ENCODE measurements at regions not wholly inside any gene's neighbourhood (a gene's known extent, or its start where the extent isn't known, plus 50 kb on each side); places are given as distances from the start of the nearest gene placed in this dataset.
"Not testable (repeated sequence)": the region's sequence is repeated elsewhere in the genome, so short reads cannot be mapped to it uniquely, and the experiment has no call there.

DNA sequence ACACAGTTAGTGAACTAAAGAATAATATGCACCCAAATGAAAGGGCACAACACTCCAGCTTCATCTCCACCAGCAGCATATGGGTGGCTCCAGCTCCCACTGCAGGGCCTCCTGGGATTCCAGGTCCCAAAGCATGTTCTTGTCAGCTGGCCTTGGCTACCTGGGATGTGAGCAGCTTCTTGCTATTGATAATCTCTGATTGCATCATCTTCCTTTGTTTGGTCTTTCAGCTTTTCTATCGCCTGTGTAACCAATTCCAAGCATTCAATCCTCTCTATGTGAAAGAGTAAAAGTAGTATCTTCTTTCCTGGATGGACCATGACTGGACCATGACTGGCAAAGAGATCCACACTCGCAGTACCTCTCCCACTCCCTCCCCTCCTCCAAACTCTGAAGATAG, 333.9 kb upstream of the GLI3 start:
- H3K4me3 ChIP-seq (replicated peaks; ENCODE audit: low read depth, low read length), result no peak overlapping the region
- TF ChIP-seq, protein P1, sequence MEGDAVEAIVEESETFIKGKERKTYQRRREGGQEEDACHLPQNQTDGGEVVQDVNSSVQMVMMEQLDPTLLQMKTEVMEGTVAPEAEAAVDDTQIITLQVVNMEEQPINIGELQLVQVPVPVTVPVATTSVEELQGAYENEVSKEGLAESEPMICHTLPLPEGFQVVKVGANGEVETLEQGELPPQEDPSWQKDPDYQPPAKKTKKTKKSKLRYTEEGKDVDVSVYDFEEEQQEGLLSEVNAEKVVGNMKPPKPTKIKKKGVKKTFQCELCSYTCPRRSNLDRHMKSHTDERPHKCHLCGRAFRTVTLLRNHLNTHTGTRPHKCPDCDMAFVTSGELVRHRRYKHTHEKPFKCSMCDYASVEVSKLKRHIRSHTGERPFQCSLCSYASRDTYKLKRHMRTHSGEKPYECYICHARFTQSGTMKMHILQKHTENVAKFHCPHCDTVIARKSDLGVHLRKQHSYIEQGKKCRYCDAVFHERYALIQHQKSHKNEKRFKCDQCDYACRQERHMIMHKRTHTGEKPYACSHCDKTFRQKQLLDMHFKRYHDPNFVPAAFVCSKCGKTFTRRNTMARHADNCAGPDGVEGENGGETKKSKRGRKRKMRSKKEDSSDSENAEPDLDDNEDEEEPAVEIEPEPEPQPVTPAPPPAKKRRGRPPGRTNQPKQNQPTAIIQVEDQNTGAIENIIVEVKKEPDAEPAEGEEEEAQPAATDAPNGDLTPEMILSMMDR (IDR thresholded peaks at IDR 0.05; ENCODE audit: low read length, missing control alignments), result no peak
- DNase-seq (ENCODE audit: low read depth), result no peak

GRCh38 chr7:42567051-42567450, 330.0 kb upstream of the GLI3 start:
- H3K4me3 ChIP-seq (replicated peaks; ENCODE audit: low read depth, low read length), result no peak overlapping the region
- TF ChIP-seq, protein P1 (IDR thresholded peaks at IDR 0.05; ENCODE audit: low read length, missing control alignments), result no peak
- peak; percentile 20 for DNase-seq (ENCODE audit: low read depth)

GRCh38 chr7:42561797-42562196, 324.8 kb upstream of the GLI3 start:
- no peak for DNase-seq (ENCODE audit: low read depth)
- no peak overlapping the region for H3K4me3 ChIP-seq (replicated peaks; ENCODE audit: low read depth, low read length)
- TF ChIP-seq, protein P1 (IDR thresholded peaks at IDR 0.05; ENCODE audit: low read length, missing control alignments), result no peak

- H3K4me3 ChIP-seq (replicated peaks; ENCODE audit: low read depth, low read length), result no peak overlapping the region
- TF ChIP-seq, protein P1 (IDR thresholded peaks at IDR 0.05; ENCODE audit: low read length, missing control alignments), result no peak
- no peak for DNase-seq (ENCODE audit: low read depth)
Measured at GRCh38 chr7:42560866-42561265, 323.9 kb upstream of the GLI3 start.

DNA sequence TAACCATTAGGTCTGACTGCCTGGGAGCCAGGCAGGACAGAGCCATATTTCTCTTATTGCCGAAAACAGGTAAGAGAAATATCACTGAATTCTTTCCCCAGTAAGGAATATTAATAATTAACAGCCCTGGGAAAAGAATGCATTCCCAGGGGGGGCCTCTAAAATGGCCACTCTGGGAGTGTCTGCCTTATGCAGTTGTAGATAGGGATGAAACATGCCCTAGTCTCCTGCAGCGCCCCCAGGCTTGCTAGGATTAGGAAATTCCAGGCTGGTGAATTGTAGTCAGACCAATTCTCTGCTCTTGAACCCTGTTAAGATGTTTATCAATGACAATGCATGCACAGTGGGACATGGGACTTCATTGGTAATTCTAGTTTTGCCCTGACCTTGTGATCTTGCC, 317.9 kb upstream of the GLI3 start:
- DNase-seq (ENCODE audit: low read depth), result not testable (repeated sequence)

DNA sequence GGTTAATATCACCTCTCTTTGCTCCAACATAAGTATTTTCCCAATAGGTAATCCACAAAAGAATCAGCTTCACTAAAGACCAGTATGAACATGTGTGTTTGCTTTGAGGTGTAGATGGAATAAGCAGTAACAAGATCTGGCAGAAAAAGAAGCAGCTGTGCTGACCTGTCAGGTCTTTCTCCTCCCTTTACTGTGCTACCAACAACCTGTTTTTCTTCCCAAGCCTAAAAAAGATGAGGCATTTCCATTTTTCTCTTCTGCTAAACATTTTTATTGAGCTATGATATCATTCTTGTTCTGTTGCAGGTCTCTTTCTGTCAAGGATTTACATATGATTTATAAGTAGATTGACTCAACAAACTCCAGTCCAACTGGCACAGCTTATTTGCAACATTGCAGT, 315.2 kb upstream of the GLI3 start:
- no peak overlapping the region for H3K4me3 ChIP-seq (replicated peaks; ENCODE audit: low read depth, low read length)
- DNase-seq (ENCODE audit: low read depth), result no peak
- TF ChIP-seq, protein P1 (IDR thresholded peaks at IDR 0.05; ENCODE audit: low read length, missing control alignments), result no peak

More for the DNA sequence above, 317.9 kb upstream of the GLI3 start:
- H3K4me3 ChIP-seq (replicated peaks; ENCODE audit: low read depth, low read length), result not testable (repeated sequence)

GRCh38 chr7:42550706-42551470, 313.9 kb upstream of the GLI3 start:
- no peak for DNase-seq (ENCODE audit: low read depth)
- TF ChIP-seq, protein P1 (IDR thresholded peaks at IDR 0.05; ENCODE audit: low read length, missing control alignments), result no peak
- H3K4me3 ChIP-seq (replicated peaks; ENCODE audit: low read depth, low read length), result no peak overlapping the region

All from fibroblast of pulmonary artery (primary cell).